ENCODE measurements at regions not wholly inside any gene's neighbourhood (a gene's known extent, or its start where the extent isn't known, plus 50 kb on each side); places are given as distances from the start of the nearest gene placed in this dataset.
"Not testable (repeated sequence)": the region's sequence is repeated elsewhere in the genome, so short reads cannot be mapped to it uniquely, and the experiment has no call there.

- ChIA-PET CTCF (interaction anchor here (1.0 kb wide), 1 partner anchor 10 kb away, joined by 4 read pairs; no protein-coding TSS in a partner anchor), POLR2A (no interaction called here)
- DNase-seq (ENCODE audit: low read depth, low spot score) = no peak
- H3K4me3 ChIP-seq (ENCODE audit: low read depth, low read length) = no peak overlapping the region
- TF ChIP-seq, protein P1, sequence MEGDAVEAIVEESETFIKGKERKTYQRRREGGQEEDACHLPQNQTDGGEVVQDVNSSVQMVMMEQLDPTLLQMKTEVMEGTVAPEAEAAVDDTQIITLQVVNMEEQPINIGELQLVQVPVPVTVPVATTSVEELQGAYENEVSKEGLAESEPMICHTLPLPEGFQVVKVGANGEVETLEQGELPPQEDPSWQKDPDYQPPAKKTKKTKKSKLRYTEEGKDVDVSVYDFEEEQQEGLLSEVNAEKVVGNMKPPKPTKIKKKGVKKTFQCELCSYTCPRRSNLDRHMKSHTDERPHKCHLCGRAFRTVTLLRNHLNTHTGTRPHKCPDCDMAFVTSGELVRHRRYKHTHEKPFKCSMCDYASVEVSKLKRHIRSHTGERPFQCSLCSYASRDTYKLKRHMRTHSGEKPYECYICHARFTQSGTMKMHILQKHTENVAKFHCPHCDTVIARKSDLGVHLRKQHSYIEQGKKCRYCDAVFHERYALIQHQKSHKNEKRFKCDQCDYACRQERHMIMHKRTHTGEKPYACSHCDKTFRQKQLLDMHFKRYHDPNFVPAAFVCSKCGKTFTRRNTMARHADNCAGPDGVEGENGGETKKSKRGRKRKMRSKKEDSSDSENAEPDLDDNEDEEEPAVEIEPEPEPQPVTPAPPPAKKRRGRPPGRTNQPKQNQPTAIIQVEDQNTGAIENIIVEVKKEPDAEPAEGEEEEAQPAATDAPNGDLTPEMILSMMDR (IDR thresholded peaks at IDR 0.05; ENCODE audit: insufficient read depth, low read length, missing control alignments) = no peak
Measured at GRCh38 chr1:54476530-54477109, 70.4 kb upstream of the SSBP3 start.

DNA sequence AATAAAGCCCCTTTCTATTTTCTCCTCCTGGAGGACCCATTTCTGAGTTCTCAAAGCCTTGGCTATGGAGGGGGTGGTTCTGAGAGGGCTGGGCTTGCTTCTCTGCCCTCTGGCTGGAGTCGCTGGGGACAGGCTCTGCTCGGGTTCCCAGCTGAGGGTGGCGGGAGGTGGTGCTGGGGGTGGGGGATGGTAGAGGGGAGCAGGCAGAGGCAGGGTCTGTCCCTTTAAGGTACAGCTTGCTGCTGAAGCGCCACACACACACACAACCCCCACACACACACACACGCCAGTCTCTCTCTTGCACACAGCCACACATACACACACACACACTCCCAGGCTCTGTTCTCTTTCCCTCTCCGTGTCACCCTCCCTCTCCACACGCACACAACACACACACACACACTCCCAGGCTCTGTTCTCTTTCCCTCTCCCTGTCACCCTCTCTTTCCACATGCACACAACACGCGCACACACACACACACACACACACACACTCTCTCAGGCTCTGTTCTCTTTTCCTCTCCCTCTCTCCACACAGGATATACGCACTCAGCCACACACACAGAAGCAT, 69.8 kb upstream of the SSBP3 start:
- POLR2A ChIA-PET = no interaction called here
- no peak for DNase-seq (ENCODE audit: low read depth, low spot score)
- TF ChIP-seq, protein P1 (IDR thresholded peaks at IDR 0.05; ENCODE audit: insufficient read depth, low read length, missing control alignments) = no peak
- no peak overlapping the region for H3K4me3 ChIP-seq (ENCODE audit: low read depth, low read length)
- CTCF ChIA-PET = no interaction called here

DNA sequence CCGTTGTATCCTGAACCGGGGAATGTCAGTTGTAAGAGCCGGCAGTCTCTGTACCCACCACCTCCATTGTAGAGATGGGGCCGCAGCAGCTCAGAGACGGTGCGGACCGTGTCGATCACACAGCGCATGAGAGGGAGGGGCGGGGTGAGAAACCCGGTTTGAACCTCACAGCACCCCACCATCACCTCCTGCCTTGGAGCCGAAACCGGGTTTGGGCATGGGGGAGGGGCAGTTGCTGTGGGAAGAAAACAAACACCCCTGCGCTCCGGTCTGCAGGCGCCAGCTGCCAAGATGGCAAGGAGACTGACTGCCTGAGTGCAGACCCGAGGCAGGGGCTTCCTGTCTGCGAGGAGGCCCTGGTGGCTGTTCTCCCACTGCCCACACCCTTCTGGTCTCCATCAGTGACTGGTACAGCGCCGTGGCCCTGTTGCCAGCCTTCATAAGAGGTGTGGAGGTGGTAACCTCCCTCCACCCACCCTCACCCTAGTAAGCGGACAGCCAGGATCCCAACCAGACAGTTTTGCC, 69.2 kb upstream of the SSBP3 start:
- ChIA-PET CTCF (no interaction called here), POLR2A (no interaction called here)
- TF ChIP-seq, protein P1 (IDR thresholded peaks at IDR 0.05; ENCODE audit: insufficient read depth, low read length, missing control alignments) = no peak
- H3K4me3 ChIP-seq (ENCODE audit: low read depth, low read length) = no peak overlapping the region
- no peak for DNase-seq (ENCODE audit: low read depth, low spot score)

GRCh38 chr1:54474310-54475251, 68.4 kb upstream of the SSBP3 start:
- POLR2A ChIA-PET = no interaction called here
- CTCF ChIA-PET = interaction anchor here (1.5 kb wide), 1 partner anchor 56 kb away, joined by 3 read pairs; no protein-coding TSS in a partner anchor
- DNase-seq (ENCODE audit: low read depth, low spot score) = no peak
- no peak overlapping the region for H3K4me3 ChIP-seq (ENCODE audit: low read depth, low read length)
- TF ChIP-seq, protein P1 (IDR thresholded peaks at IDR 0.05; ENCODE audit: insufficient read depth, low read length, missing control alignments) = no peak

DNA sequence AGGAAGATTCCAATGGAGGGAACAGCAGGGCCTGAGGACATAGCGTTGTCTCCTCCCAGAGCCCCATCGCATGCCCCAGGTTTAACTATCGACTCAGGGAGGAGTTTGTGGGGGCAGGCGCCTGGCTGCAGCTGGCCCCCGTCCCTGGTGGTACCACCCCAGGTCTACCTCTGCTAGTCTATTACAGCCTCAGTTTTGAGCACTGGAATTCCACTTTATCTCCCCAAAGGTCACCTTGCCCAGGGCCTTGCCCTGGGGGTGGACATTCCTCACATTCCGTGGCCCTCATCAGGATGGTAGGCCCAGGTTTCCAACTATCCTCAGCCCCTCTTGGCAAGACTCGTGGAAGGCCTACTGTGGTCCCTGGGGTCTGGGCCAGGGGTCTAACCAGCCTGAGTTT, 65.4 kb upstream of the SSBP3 start:
- DNase-seq (ENCODE audit: low read depth, low spot score) = no peak
- POLR2A ChIA-PET = no interaction called here

GRCh38 chr1:54469444-54469843, 63.2 kb upstream of the SSBP3 start:
- CTCF ChIA-PET; POLR2A ChIA-PET; H3K4me3 ChIP-seq (ENCODE audit: low read depth, low read length); DNase-seq (ENCODE audit: low read depth, low spot score): not testable (repeated sequence)

More for the DNA sequence above, 65.4 kb upstream of the SSBP3 start:
- H3K4me3 ChIP-seq (ENCODE audit: low read depth, low read length) = no peak overlapping the region
- CTCF ChIA-PET = interaction anchor here (1.7 kb wide), 1 partner anchor 18 kb away, joined by 4 read pairs; no protein-coding TSS in a partner anchor
- TF ChIP-seq, protein P1 (IDR thresholded peaks at IDR 0.05; ENCODE audit: insufficient read depth, low read length, missing control alignments) = no peak

- DNase-seq (ENCODE audit: low read depth, low spot score); POLR2A ChIA-PET; H3K4me3 ChIP-seq (ENCODE audit: low read depth, low read length): not testable (repeated sequence)
- CTCF ChIA-PET = interaction anchor here (1.0 kb wide), 1 partner anchor 18 kb away, joined by 3 read pairs; no protein-coding TSS in a partner anchor
Measured at GRCh38 chr1:54468288-54469084, 62.3 kb upstream of the SSBP3 start.
